SU-DHL-6 (cell line): ENCODE measurements at regions not wholly inside any gene's neighbourhood (a gene's known extent, or its start where the extent isn't known, plus 50 kb on each side); places are given as distances from the start of the nearest gene placed in this dataset.

Source experiments
- H2AFZ ChIP-seq: fragments of 200-600 bp; sonication (generic); 2 replicates; pipeline ENCODE4 v1.6.1; 2014; ENCODE audit warnings: low read depth, mild to moderate bottlenecking, moderate library complexity, mixed read lengths, antibody characterized with exemption, low read length; ENCODE audit not compliant: severe bottlenecking
- H3F3A ChIP-seq: fragments of 200-600 bp; shearing (Covaris generic); 2 replicates; pipeline ENCODE4 v1.6.0; 2016; ENCODE audit warnings: antibody characterized with exemption, mild to moderate bottlenecking; ENCODE audit not compliant: insufficient read depth
- H3K27ac ChIP-seq: fragments of 200-600 bp; sonication (generic); 2 replicates; pipeline ENCODE4 v1.5.1; 2016; ENCODE audit warnings: low read depth, mild to moderate bottlenecking, low read length, moderate library complexity, mixed read lengths
- H3K27me3 ChIP-seq: fragments of 200-600 bp; sonication (generic), shearing (Covaris generic); 2 replicates; pipeline ENCODE4 v1.6.0; 2014; ENCODE audit warnings: mild to moderate bottlenecking, low read length
- H3K36me3 ChIP-seq: fragments of 200-600 bp; sonication (generic); 2 replicates; pipeline ENCODE4 v1.6.1; 2014; ENCODE audit warnings: mild to moderate bottlenecking, low read length, mixed read lengths
- H3K4me2 ChIP-seq: fragments of 300-600, 200-600 bp; shearing (Covaris generic), sonication (generic); 2 replicates; pipeline ENCODE4 v1.6.0; 2014; ENCODE audit warnings: low read length, low read depth, mild to moderate bottlenecking; ENCODE audit not compliant: poor library complexity, severe bottlenecking
- H3K4me3 ChIP-seq: fragments of 200-600 bp; sonication (generic); 2 replicates; pipeline ENCODE4 v1.5.1; 2014; ENCODE audit warnings: antibody characterized with exemption, low read length, mild to moderate bottlenecking, mixed read lengths; ENCODE audit not compliant: insufficient read depth, poor library complexity, severe bottlenecking
- H3K79me2 ChIP-seq: fragments of 200-600 bp; sonication (generic); 2 replicates; pipeline ENCODE4 v1.6.1; 2014; ENCODE audit warnings: mild to moderate bottlenecking, low read length, moderate library complexity; ENCODE audit not compliant: insufficient read depth
- H3K9ac ChIP-seq: fragments of 200-600 bp; sonication (generic); 2 replicates; pipeline ENCODE4 v1.7.0; 2014; ENCODE audit warnings: mild to moderate bottlenecking, low read length
- H3K9me2 ChIP-seq: fragments of 200-600 bp; sonication (generic); replicated peaks from 2 replicates; pipeline ENCODE4 v1.6.1; 2014; ENCODE audit warnings: low read length; ENCODE audit not compliant: insufficient read depth
- H3K9me3 ChIP-seq: fragments of 200-600 bp; sonication (generic); 2 replicates; pipeline ENCODE4 v1.6.1; 2014; ENCODE audit warnings: low read length, mixed read lengths; ENCODE audit not compliant: insufficient read depth
- H4K20me1 ChIP-seq: fragments of 200-600 bp; sonication (generic); 2 replicates; pipeline ENCODE4 v1.6.1; 2014; ENCODE audit warnings: low read depth, mild to moderate bottlenecking, antibody characterized with exemption, low read length, moderate library complexity, mixed read lengths
- EZH2phosphoT487 ChIP-seq: fragments of 200-600 bp; sonication (generic), shearing (Covaris generic); conservative IDR thresholded peaks from 2 replicates; pipeline ENCODE4 v1.6.1; 2018; ENCODE audit warnings: mild to moderate bottlenecking, antibody characterized with exemption, low read length, moderate library complexity, mixed read lengths
- TF ChIP-seq, protein P1 (sequence below): fragments of 200-600 bp; sonication (generic); IDR thresholded peaks from one replicate; pipeline ENCODE4 v1.5.1; 2017; ENCODE audit warnings: antibody characterized with exemption, mild to moderate bottlenecking, low read length, moderate library complexity; ENCODE audit not compliant: insufficient read depth, poor library complexity, severe bottlenecking

DNA sequence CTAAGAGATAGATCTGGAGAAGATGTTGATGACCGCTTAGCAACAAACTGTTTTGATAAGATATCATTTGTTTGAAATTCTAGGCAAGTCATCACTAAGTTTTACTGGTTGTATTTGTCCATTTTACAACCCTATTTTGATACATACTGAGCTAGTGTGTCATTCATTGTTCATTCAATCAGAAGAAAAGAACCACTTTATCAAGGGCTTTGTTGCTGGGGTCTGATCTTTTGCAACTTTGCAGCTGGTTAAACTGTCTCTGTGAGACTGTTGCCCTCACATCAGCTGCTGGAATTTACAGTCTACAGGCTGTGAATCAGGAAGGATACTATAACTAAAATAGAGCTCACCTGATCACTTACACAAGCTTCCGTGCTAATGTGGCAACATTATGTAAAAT is 290.5 kb downstream of the RFC3 start:
- Histone ChIP-seq H3K27ac (no peak overlapping the region), H3K27me3 (no peaks in the 10 kb centered on the region), H3F3A (no peaks in the 10 kb centered on the region), H3K36me3 (no peaks in the 10 kb centered on the region), H3K9me2 (no peaks in the 10 kb centered on the region), H4K20me1 (no peaks in the 10 kb centered on the region), H3K9ac (no peak overlapping the region), H2AFZ (no peak overlapping the region), H3K9me3 (no peaks in the 10 kb centered on the region), H3K79me2 (no peaks in the 10 kb centered on the region), H3K4me3 (no peak overlapping the region), H3K4me2 (no peak overlapping the region)
- TF ChIP-seq, protein P1, sequence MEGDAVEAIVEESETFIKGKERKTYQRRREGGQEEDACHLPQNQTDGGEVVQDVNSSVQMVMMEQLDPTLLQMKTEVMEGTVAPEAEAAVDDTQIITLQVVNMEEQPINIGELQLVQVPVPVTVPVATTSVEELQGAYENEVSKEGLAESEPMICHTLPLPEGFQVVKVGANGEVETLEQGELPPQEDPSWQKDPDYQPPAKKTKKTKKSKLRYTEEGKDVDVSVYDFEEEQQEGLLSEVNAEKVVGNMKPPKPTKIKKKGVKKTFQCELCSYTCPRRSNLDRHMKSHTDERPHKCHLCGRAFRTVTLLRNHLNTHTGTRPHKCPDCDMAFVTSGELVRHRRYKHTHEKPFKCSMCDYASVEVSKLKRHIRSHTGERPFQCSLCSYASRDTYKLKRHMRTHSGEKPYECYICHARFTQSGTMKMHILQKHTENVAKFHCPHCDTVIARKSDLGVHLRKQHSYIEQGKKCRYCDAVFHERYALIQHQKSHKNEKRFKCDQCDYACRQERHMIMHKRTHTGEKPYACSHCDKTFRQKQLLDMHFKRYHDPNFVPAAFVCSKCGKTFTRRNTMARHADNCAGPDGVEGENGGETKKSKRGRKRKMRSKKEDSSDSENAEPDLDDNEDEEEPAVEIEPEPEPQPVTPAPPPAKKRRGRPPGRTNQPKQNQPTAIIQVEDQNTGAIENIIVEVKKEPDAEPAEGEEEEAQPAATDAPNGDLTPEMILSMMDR, result no peak
- TF ChIP-seq EZH2phosphoT487, result no peak

GRCh38 chr13:34114581-34114980 is 296.6 kb downstream of the RFC3 start:
- Histone ChIP-seq H3K27me3 (no peaks in the 10 kb centered on the region), H3F3A (no peaks in the 10 kb centered on the region), H2AFZ (no peak overlapping the region), H3K4me2 (no peak overlapping the region), H3K27ac (no peak overlapping the region), H3K36me3 (no peaks in the 10 kb centered on the region), H3K9me2 (no peaks in the 10 kb centered on the region), H4K20me1 (no peaks in the 10 kb centered on the region), H3K9me3 (no peaks in the 10 kb centered on the region), H3K4me3 (no peak overlapping the region), H3K79me2 (no peaks in the 10 kb centered on the region), H3K9ac (no peak overlapping the region)
- TF ChIP-seq, protein P1, result no peak
- TF ChIP-seq EZH2phosphoT487, result no peak

DNA sequence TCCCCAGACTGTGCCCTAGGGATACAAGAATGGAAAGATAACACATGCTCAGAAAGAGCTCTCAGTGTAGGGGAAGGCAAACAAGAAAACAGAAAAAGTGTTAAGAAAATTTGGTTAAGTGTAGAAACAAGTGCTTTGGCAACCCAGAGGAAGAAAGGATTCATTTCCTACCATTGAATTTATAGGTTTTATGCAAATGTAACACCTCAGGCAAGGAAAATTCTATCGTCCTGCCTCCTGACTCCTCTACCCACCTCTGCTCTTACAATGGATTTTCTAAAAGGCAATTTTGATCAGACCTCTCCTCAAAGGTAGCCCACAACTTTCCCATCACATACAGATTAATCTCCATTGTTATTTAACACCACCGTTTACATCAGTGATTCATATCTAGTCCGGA is 298.7 kb downstream of the RFC3 start:
- Histone ChIP-seq H3K9me3 (no peaks in the 10 kb centered on the region), H4K20me1 (no peaks in the 10 kb centered on the region), H3K9me2 (no peaks in the 10 kb centered on the region), H3K27ac (no peak overlapping the region), H3K27me3 (no peaks in the 10 kb centered on the region), H3K9ac (no peak overlapping the region), H3K4me2 (no peak overlapping the region), H3K36me3 (no peaks in the 10 kb centered on the region), H3K4me3 (no peak overlapping the region), H2AFZ (no peak overlapping the region), H3F3A (no peaks in the 10 kb centered on the region), H3K79me2 (no peaks in the 10 kb centered on the region)
- TF ChIP-seq, protein P1, result no peak
- no peak for TF ChIP-seq EZH2phosphoT487
